Astrocyte (in vitro differentiated cells and primary cell): ENCODE measurements at regions not wholly inside any gene's neighbourhood (a gene's known extent, or its start where the extent isn't known, plus 50 kb on each side); places are given as distances from the start of the nearest gene placed in this dataset.

Source experiments
- EZH2 ChIP-seq: IDR thresholded peaks from 2 replicates; pipeline ENCODE4 v1.6.1; 2012; ENCODE audit warnings: mild to moderate bottlenecking, low read length, inconsistent platforms; ENCODE audit not compliant: insufficient read depth
- TF ChIP-seq, protein P1 (sequence below): IDR thresholded peaks from 2 replicates; pipeline ENCODE4 v1.5.1; 2011; ENCODE audit warnings: low read depth, mild to moderate bottlenecking, inconsistent platforms, low read length, moderate library complexity; ENCODE audit not compliant: insufficient read depth

DNA sequence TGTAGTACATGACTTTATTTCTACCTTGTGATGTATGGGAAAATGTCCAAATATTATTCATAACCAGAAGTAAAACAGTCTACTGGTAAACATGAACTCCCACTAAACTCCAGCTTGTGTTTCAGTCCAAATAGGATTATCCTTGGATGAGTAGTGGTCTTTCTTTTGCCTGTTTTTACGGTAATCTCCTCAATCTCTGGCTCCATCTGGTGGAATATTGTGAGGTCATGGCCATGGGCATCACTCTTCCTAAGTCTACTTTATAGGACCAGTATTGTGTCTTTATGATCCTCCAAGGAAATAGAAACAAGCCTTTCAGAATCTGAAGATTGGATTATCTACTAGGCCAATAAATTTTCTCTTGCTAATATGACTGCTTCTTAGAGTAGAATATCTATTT, 505.0 kb downstream of the BMP2 start:
- no peak for TF ChIP-seq EZH2
- TF ChIP-seq, protein P1, sequence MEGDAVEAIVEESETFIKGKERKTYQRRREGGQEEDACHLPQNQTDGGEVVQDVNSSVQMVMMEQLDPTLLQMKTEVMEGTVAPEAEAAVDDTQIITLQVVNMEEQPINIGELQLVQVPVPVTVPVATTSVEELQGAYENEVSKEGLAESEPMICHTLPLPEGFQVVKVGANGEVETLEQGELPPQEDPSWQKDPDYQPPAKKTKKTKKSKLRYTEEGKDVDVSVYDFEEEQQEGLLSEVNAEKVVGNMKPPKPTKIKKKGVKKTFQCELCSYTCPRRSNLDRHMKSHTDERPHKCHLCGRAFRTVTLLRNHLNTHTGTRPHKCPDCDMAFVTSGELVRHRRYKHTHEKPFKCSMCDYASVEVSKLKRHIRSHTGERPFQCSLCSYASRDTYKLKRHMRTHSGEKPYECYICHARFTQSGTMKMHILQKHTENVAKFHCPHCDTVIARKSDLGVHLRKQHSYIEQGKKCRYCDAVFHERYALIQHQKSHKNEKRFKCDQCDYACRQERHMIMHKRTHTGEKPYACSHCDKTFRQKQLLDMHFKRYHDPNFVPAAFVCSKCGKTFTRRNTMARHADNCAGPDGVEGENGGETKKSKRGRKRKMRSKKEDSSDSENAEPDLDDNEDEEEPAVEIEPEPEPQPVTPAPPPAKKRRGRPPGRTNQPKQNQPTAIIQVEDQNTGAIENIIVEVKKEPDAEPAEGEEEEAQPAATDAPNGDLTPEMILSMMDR = peak; percentile 26
